HG03342 (cell line): ENCODE measurements at regions not wholly inside any gene's neighbourhood (a gene's known extent, or its start where the extent isn't known, plus 50 kb on each side); places are given as distances from the start of the nearest gene placed in this dataset.
"Not testable (repeated sequence)": the region's sequence is repeated elsewhere in the genome, so short reads cannot be mapped to it uniquely, and the experiment has no call there.

Experiments
- ATAC-seq: cut with Tn5 transposase; IDR thresholded peaks from one replicate; pipeline ENCODE4 v1.9.1; 2021; ENCODE audit warnings: mild to moderate bottlenecking, moderate library complexity; ENCODE audit not compliant: unreplicated experiment

GRCh38 chr13:79935121-79935520 lies 405.8 kb downstream of the SPRY2 start:
- no peak for ATAC-seq

- ATAC-seq, result no peak
Observed at GRCh38 chr13:79933389-79933788, 407.5 kb downstream of the SPRY2 start.

DNA sequence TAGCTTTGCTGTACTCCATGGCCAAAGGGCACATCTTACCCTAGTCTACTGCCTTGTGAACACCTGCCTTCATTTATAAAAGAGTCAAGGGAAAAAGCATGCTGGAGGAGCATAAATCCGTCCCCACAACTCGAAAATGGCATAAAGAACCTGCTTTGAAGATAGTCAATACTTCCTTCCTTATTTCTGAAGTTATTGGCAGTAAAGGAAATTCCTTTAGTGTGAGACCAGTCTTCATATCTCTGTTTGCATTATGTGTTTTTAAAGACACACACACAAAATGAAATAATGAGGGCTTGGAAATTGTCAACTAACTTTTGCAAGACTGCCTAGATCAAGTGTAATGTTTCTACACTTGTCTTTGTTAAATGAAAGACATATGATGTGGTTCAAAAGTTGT lies 408.4 kb downstream of the SPRY2 start:
- ATAC-seq, result no peak

GRCh38 chr13:79923973-79924556 lies 416.9 kb downstream of the SPRY2 start:
- not testable (repeated sequence) for ATAC-seq

DNA sequence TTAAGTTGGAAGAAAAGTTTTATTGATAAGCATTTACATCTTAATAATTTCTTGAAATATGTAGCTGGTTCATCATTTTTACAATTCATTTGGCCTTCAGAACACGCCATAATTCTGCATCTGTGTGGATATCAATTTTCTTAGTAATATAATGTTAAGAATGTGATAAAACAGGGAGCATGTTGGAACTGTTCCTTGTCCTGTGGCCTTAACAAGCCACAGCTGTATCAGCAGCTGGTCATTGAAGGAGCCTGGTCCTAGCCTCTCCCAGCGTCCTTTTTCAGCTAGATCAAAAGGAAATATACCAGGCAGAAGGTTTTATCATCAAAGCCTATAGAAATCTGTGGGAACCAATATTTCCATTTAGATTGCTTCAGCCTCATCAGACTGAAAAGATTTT lies 421.8 kb downstream of the SPRY2 start:
- ATAC-seq, result no peak

DNA sequence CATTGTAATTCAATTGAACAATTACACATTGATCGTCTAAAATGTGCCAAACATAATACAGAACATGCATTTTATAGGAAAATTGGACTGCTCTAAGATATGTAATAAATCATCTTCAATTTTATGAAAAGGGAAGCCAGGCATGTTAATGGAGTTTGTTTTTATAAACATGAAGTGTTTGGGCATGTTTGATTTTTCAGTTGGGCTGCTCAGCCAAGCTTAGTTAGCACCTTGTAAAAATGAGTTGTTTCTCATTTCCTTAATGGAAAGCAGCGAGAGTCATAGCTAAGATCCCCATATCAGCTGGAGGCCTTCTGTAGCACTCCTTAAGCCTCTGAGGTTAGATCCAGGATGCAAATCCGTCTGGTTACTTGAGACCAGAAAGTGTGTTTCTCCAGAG lies 422.3 kb downstream of the SPRY2 start:
- no peak for ATAC-seq

- no peak for ATAC-seq
Observed at GRCh38 chr13:79917628-79918027, 423.3 kb downstream of the SPRY2 start.

DNA sequence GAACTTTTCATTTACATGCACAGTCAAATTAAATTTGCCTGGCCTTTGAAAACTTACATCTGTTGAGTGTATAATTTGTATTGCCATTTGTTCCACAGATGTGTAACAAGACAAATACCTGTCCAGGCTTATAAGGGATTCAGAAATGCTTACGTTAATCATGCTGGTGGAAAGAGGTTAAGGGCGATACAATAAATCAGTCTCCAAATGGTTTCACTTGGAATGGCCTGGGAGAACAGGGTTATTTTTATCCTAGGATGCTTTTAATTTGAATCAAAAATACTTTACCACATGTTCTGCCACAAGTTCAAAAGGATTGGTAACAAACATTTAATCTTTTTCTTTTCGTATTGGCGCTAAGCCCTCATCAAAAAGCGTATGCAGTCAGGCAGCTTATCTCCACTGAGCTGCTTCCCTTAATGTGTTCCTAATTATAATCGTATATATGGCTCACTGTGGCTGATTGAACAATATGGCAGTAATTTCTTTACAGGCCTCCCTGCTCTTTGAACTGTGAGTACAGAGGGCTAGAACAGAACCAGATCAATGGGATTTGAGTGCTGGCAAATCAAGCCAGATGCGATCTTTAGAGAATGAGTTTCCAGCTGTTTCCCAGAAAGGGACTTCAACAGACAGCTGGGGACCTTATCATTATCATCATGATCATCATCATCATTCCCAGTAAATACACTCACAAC lies 425.7 kb downstream of the SPRY2 start:
- ATAC-seq, result no peak

DNA sequence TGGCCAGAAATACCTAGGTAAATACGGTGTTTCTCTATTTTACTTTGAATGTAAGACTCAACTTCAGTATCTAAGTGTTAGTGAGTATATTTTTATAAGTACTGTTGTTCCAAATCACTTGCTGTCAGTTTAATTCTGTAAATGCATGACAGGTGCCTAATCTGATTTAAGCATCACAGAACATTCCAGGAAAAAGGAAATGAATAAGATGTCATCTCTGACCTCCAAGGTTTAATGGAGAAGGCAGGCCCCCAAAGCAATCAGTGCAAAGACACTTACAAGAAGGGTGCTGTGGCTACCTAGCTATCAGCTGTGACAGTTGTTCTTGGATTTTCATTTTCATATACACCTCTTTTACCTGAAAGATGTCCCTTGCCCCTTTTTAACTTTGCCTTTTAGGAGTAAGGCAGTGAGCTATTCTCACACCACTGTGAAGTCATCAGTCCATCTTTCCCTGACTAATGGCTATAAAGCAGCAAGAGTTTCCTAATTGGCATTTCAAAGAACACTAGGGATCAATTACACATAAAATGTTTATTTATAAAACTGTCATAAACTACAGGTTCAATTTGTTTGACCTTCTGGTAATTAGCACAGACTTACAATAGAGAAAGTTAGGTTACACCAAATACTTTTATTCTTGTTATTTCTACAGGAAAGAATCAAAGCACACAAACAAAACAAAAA lies 427.6 kb downstream of the SPRY2 start:
- ATAC-seq, result no peak

GRCh38 chr13:79912403-79912802 lies 428.5 kb downstream of the SPRY2 start:
- no peak for ATAC-seq

GRCh38 chr13:79910875-79911540 lies 429.9 kb downstream of the SPRY2 start:
- ATAC-seq, result no peak

DNA sequence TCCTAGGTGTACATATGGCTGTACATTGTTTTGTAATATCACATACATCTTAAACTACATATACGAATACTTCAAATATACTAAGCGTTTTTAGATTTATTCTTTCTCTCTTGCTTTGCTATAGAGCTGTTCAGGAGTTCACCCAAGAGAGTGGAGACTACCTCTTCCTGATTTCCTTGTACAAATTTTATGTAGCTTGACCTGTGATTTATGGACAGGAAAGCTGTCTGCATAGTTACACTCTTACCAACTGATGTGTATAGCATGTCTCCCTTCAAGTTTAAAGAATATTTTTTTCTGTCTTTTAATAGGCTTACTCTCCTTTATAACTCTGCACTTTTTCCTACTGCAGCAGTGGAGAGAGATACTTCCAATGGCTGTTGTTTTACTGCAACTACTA lies 428.7 kb downstream of the NDFIP2 start:
- no peak for ATAC-seq

- no peak for ATAC-seq
Observed at GRCh38 chr13:79908381-79908780, 427.4 kb downstream of the NDFIP2 start.

DNA sequence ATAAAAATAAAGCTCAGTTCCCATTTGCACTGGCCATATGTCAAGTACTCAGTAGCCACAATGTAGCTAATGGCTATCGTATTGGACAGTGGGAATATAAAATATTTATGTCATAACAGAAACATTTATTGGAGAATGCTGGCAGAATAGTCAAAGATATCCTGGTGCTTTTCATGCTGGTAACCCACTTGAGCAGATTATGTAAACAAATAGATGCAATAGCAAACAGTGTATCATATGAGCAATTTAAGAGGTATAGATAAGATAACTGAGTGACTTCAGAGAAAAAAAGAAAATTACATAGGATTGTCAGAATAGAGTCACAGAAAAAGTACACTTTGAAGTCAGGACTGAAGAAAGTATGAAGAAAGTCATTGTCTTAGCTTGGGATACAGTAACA lies 426.6 kb downstream of the NDFIP2 start:
- no peak for ATAC-seq

- ATAC-seq, result no peak
Observed at GRCh38 chr13:79906345-79906744, 425.4 kb downstream of the NDFIP2 start.

DNA sequence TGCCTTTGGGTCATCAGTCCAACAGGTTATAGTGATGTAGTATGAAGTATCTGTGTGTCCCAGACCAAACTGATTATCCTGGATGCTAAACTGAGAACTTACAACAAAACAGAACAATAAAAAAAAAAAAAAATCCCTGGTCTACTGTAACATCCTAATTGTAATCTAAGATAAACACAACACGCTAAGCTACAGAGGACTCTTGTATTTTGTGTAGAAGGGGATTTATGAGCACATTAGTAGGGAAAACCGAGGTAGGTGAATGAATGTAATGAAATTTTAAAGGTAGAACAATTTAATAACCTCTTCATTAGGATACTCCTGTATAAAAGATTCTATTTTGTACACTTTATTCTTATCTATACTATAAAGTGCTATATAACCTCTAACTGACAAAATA lies 424.1 kb downstream of the NDFIP2 start:
- ATAC-seq, result no peak

- ATAC-seq, result no peak
Observed at GRCh38 chr13:79904581-79904980, 423.6 kb downstream of the NDFIP2 start.

- no peak for ATAC-seq
Observed at GRCh38 chr13:79901336-79901735, 420.4 kb downstream of the NDFIP2 start.

GRCh38 chr13:79900356-79900755 lies 419.4 kb downstream of the NDFIP2 start:
- ATAC-seq, result no peak

DNA sequence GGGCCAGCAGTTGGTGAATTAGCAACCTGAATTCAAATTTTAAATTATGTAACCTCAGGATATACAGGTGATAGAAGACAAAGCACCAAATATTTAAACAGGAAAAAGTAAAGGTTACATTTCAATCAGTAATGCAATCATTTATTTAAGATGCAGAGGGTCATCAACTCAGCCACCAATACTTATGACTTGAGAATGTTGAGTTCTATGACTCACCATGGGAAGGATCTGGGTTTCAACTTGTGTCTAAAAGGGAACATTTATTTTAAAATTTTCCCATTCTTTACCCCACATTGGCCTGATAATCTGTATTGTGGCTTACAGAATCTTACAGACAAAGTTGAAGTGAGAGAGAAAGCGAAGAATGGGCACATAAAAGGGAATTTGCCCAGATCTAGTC lies 418.0 kb downstream of the NDFIP2 start:
- no peak for ATAC-seq

DNA sequence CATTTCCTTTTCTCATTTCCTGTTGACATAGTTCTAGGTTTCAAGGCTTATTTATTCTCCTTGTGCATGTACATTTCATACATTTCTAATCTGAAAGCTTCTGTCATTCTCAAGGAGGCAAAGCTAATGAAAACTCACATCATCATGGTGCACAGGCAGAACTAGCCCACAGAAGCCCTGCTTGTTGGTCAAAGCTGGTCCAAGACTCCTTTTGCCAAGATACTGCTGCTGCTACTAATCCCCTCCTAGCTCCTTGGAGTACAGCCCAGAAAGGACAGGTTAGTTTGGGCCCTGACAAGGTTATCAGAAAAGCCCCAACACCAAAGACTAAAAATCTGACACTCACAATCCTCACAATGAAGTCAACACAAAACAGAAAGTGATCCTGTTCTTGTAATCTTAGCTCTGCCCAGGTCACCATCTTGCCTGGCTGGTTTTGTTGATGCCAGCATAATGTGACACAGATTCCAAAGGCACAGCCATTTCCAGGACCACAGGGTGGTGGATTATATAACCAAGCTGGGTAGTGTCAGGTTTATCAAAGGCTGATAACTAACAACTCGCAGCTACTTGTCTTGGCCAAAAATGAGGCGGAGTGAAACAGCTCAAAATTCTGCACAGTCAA lies 417.4 kb downstream of the NDFIP2 start:
- no peak for ATAC-seq
